ENCODE measurements at regions not wholly inside any gene's neighbourhood (a gene's known extent, or its start where the extent isn't known, plus 50 kb on each side); places are given as distances from the start of the nearest gene placed in this dataset.

GRCh38 chr2:17996978-17997377, 118.5 kb downstream of the KCNS3 start:
- ATAC-seq (ENCODE audit: low read depth) (no peak), DNase-seq (no peak)
- Histone ChIP-seq H3K9me1 (ENCODE audit: insufficient read depth, low read length) (no peaks in the 10 kb centered on the region), H3K79me1 (ENCODE audit: low read depth in 1 of 2, low read length in 2 of 2) (no peaks in the 10 kb centered on the region), H3K4me3 (ENCODE audit: insufficient read depth, low read depth, low read length) (no peak overlapping the region), H2BK15ac (ENCODE audit: low read depth, low read length) (no peak overlapping the region), H4K5ac (ENCODE audit: low read depth, low read length) (no peak overlapping the region), H2AK5ac (ENCODE audit: low read depth, low read length) (no peak overlapping the region), H2AFZ (replicated peaks; ENCODE audit: low read length, poor library complexity) (no peak overlapping the region), H2BK5ac (ENCODE audit: low read depth, low read length, poor library complexity, severe bottlenecking) (no peak overlapping the region), H3K18ac (ENCODE audit: low read depth, low read length) (no peak overlapping the region), H3K4me1 (ENCODE audit: control insufficient read depth, insufficient read depth, low read length) (no peaks in the 10 kb centered on the region), H2AK9ac (replicated peaks; ENCODE audit: low read depth, low read length, poor library complexity) (no peak overlapping the region), H3K27ac (ENCODE audit: insufficient read depth, low read length) (no peak overlapping the region), H3K9me3 (ENCODE audit: control insufficient read depth, insufficient read depth, low read length) (no peaks in the 10 kb centered on the region), H4K8ac (ENCODE audit: low read depth in 2 of 2, low read length in 2 of 2) (no peak overlapping the region), H3K27me3 (ENCODE audit: control insufficient read depth, insufficient read depth, low read length) (no peaks in the 10 kb centered on the region), H3K14ac (replicated peaks; ENCODE audit: low read depth, low read length) (no peak overlapping the region), H3K56ac (ENCODE audit: extremely low read depth, insufficient read depth, low read length) (no peak overlapping the region), H4K91ac (ENCODE audit: insufficient read depth, low read depth, low read length) (no peak overlapping the region), H3K9ac (ENCODE audit: low read depth, low read length) (no peak overlapping the region), H3K36me3 (ENCODE audit: control insufficient read depth, insufficient read depth, low read length) (no peaks in the 10 kb centered on the region), H4K20me1 (ENCODE audit: insufficient read depth, low read length) (no peaks in the 10 kb centered on the region), H3K23ac (ENCODE audit: low read depth, low read length) (no peak overlapping the region), H2BK120ac (ENCODE audit: low read depth, low read length) (no peak overlapping the region), H2BK20ac (ENCODE audit: low read depth, low read length) (no peak overlapping the region), H3K4ac (ENCODE audit: low read depth, low read length) (no peak overlapping the region), H3K4me2 (ENCODE audit: low read depth, low read length) (no peak overlapping the region)
- TF ChIP-seq FOS (IDR thresholded peaks at IDR 0.05; ENCODE audit: low read depth, low read length) (no peak), POLR2A (IDR thresholded peaks at IDR 0.05; ENCODE audit: low read depth, low read length) (no peak), MAZ (IDR thresholded peaks at IDR 0.05; ENCODE audit: borderline replicate concordance, low read depth, low read length) (no peak), CHD1 (IDR thresholded peaks at IDR 0.05; ENCODE audit: low read depth, low read length) (no peak), BHLHE40 (IDR thresholded peaks at IDR 0.05; ENCODE audit: low read depth, low read length) (no peak), MXI1 (IDR thresholded peaks at IDR 0.05; ENCODE audit: borderline replicate concordance, low read depth, low read length) (no peak), RCOR1 (IDR thresholded peaks at IDR 0.05; ENCODE audit: insufficient replicate concordance, low read length) (no peak), CEBPB (IDR thresholded peaks at IDR 0.05; ENCODE audit: low read depth, low read length) (no peak), RAD21 (IDR thresholded peaks at IDR 0.05; ENCODE audit: low read length) (no peak), MAFK (IDR thresholded peaks at IDR 0.05; ENCODE audit: low read depth, low read length) (no peak), RFX5 (IDR thresholded peaks at IDR 0.05; ENCODE audit: low read depth, low read length) (no peak), NFE2L2 (IDR thresholded peaks at IDR 0.05; ENCODE audit: low read depth, low read length) (no peak)
- TF ChIP-seq, protein P1, sequence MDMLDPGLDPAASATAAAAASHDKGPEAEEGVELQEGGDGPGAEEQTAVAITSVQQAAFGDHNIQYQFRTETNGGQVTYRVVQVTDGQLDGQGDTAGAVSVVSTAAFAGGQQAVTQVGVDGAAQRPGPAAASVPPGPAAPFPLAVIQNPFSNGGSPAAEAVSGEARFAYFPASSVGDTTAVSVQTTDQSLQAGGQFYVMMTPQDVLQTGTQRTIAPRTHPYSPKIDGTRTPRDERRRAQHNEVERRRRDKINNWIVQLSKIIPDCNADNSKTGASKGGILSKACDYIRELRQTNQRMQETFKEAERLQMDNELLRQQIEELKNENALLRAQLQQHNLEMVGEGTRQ (IDR thresholded peaks at IDR 0.05; ENCODE audit: low read depth, low read length): no peak
- TF ChIP-seq, protein P2, sequence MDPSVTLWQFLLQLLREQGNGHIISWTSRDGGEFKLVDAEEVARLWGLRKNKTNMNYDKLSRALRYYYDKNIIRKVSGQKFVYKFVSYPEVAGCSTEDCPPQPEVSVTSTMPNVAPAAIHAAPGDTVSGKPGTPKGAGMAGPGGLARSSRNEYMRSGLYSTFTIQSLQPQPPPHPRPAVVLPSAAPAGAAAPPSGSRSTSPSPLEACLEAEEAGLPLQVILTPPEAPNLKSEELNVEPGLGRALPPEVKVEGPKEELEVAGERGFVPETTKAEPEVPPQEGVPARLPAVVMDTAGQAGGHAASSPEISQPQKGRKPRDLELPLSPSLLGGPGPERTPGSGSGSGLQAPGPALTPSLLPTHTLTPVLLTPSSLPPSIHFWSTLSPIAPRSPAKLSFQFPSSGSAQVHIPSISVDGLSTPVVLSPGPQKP (IDR thresholded peaks at IDR 0.05; ENCODE audit: borderline replicate concordance, low read depth, low read length): no peak
- intact Hi-C loops (cut with micrococcal nuclease) (no loop called here), in situ Hi-C loops (cut with MboI; ENCODE audit: low sequenced_read_pairs) (no loop called here), dilution Hi-C loops (cut with HindIII; ENCODE audit: low sequenced_read_pairs, unreplicated experiment) (no loop called here)
- ChIA-PET CTCF (no interaction called here), POLR2A (ENCODE audit: unreplicated experiment) (no interaction called here)
- WGBS, 2 experiments (ENCODE audit: extremely low coverage in 2 of 2, insufficient read length in 1 of 2): no CpG with 5 or more reads among the region's 3 CpGs
- no TSS peak for BruUV-seq (replicated peaks)

Data from IMR-90 (cell line).